ENCODE measurements at regions not wholly inside any gene's neighbourhood (a gene's known extent, or its start where the extent isn't known, plus 50 kb on each side); places are given as distances from the start of the nearest gene placed in this dataset.
"Not testable (repeated sequence)": the region's sequence is repeated elsewhere in the genome, so short reads cannot be mapped to it uniquely, and the experiment has no call there.

- peak; percentile 22 for DNase-seq
Observed at GRCh38 chr20:22691369-22692118, 107.2 kb upstream of the FOXA2 start.

DNA sequence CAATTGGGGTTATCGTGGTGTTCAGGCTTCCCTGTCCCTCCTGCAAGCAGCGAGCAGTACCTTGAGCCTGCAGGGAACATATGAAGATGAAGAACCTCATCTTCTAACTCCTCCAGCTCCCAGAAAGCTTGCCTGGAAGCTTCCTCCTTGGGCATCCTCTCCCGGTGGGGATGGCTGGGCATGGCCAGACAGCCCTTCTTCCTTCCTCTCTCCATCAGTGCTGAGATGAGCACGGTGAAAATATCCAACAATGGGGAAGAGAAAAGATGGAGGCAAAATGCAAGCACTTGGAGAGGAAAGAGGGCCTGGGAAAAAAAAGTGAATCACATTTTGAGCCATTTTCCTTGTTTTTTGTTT is 107.7 kb upstream of the FOXA2 start:
- DNase-seq: no peak

GRCh38 chr20:22692620-22693019 is 108.2 kb upstream of the FOXA2 start:
- not testable (repeated sequence) for DNase-seq

DNA sequence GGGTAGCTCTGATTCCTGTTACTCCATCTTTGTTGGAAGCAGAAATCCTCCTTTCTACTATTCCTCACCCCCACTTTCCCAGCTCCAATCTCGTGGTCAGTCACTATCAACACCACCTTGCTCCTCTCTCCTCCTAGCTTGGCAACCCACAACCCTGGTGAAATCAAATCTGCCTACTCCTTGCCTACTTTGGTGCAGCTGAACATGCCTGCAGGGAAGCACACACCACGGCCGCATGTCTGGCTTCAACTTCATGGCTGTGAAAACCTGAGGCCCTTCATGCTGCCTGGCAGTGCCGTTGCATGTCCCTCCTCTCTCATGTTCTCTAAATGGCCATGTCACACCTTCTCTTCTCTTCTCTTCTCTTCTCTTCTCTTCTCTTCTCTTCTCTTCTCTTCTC is 112.4 kb upstream of the FOXA2 start:
- DNase-seq: no peak

- DNase-seq: no peak
Observed at GRCh38 chr20:22698259-22698842, 114.0 kb upstream of the FOXA2 start.

GRCh38 chr20:22699396-22699795 is 115.0 kb upstream of the FOXA2 start:
- DNase-seq: no peak

- no peak for DNase-seq
Observed at GRCh38 chr20:22700367-22700766, 116.0 kb upstream of the FOXA2 start.

DNA sequence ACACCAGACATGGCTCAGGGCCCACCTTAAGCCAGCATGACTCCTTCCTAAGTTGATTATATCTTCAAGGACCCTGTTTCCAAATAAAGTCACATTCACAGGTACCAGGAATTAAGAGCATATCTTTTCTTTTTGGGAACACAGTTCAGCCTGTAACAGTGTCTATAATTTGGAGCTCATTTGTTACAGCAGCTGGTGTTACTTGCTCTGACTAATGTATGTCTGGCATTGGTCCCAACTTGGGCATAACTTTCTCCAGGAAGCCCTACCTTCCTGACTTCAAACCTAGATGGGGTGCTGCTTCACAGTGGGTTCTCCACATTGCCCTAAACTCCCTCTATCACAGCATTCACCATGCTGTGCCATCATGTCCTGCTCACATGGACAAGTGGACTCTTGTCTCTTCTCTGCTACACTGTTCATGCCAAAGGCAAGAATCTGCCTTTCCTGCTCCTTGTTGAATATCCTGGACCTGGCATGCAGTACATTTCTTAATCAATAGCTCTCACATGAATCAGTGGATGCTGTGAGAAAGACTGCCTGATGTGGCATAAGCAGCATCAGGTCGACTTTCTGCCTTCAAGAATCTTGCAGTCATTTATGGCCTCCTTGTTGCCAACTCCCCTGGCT is 117.4 kb upstream of the FOXA2 start:
- DNase-seq: no peak

DNA sequence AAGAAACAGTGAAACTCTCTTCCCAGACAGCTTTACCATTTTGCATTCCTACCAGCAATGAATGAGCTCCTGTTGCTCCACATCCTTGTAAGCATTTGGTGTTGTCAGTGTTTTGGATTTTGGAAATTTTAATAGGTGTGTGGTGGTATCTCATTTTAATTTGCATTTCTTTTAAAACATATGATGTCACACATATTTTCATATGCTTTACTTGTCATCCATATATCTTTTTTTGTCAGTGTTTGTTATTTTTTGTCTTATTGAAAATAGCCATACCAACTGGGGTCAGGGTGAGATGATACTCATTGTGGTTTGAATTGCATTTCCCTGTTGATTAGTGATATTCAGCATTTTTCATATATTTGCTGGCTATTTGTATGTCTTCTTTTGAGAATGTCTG is 119.5 kb upstream of the FOXA2 start:
- DNase-seq: no peak

DNA sequence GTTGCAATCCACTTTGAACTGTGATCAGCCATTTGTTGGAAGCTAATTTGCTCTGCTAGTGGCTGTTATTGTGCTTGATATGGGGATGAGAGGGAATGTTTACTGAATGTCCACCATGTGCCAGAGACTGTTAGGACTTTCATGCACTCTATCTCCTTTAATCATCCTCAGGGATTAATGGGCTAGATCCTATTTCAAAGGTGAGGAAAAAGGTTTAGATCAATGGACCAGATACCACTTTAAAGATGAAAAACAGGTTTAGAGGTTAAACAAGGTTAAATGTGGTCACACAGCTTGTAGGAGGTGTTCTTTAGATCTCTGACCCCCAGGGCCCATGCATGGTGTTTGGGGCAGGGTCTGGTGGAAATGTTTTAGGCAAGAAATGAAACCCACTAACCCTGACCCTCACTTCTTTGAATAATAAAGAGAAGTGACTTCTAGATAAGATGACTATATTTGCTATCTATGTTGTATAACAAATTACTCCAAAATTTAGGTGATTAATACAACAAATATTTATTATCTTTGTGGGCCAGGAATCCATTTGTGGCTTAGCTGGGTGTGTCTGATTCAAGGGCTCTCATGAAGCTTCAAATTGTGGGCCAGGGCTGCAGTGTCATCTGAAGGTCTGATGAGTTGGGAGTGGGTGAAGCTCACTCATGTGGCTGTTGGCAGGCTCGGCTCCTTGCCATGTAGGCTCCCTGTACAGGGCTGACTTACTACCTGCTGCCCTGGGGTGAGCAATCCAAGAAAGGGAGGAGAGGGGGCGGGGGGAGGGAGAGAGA is 127.8 kb upstream of the FOXA2 start:
- no peak for DNase-seq

GRCh38 chr20:22716821-22717351 is 132.5 kb upstream of the FOXA2 start:
- no peak for DNase-seq

DNA sequence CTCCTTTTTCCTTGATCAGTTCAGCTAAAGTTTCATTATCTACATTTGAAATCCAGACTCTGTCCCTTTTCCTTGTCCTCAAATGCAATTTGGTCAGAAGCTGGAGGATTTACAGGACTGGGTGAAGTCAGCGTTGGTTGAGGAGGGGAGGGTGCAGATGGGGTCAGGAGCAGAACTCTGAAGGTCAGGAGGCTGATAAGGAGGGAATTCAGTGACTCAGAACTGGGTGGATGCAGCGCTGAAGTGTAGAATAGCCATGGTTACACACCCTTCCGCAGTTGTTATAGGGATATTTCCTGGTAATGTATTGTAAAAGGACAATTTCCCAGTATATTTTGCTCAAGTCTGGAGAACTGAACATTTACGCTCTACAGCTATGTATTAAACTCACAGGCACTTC is 133.1 kb upstream of the FOXA2 start:
- no peak for DNase-seq

DNA sequence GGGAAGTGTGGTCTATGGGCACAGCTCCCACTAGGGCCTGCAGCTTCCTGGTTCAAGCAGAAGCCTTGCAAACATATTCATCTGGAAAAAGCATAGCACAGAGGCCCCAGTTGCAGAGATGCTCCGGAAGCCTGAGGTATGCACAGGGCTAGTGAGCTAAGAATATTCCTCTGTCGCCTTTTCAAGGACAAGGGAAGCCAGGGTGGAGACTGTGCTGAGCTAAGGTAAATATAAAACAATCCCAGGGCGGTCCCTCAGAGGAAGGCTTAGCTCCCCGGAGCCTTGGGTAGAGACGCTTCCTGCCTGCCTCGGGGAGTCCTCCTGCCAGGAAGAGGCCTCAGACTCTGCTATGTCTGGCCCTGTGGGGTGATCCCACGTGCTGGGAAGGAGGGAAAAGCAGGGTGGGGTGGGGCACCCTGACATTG is 134.8 kb upstream of the FOXA2 start:
- no peak for DNase-seq

GRCh38 chr20:22720206-22720605 is 135.8 kb upstream of the FOXA2 start:
- DNase-seq: no peak

- DNase-seq: no peak
Observed at GRCh38 chr20:22722811-22723210, 138.4 kb upstream of the FOXA2 start.

GRCh38 chr20:22723659-22724058 is 139.3 kb upstream of the FOXA2 start:
- DNase-seq: no peak

DNA sequence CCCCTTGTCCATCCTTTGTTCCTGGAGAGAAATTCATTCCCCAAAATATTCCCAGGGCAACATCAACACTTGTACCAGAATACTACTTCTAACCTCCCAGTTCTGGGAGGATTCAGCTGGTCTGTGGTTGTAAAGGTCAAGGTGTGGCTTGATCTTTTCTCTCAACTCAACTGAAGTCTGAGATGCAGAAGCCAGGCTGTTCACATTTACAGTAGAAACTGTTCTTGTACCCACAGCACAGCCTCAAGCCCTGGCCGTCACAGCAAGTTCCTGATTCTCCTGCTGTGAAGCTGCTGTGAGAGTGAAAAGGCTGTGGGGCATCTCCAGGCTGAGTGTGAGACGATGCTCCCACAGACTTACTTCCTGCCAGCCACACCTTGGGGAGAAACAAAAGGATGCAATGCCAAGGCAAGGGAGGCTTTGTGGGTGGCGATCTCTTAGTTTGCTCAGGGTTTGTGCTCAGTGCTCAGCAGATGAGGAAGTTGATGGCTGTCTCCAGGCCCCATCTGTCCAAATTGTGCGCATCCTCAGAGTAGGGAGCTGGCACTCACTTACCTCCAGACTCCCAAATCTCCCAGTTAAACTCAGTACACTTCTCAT is 143.9 kb upstream of the FOXA2 start:
- no peak for DNase-seq

GRCh38 chr20:22729180-22729579 is 144.8 kb upstream of the FOXA2 start:
- DNase-seq: no peak

- DNase-seq: no peak
Observed at GRCh38 chr20:22729616-22730236, 145.4 kb upstream of the FOXA2 start.

DNA sequence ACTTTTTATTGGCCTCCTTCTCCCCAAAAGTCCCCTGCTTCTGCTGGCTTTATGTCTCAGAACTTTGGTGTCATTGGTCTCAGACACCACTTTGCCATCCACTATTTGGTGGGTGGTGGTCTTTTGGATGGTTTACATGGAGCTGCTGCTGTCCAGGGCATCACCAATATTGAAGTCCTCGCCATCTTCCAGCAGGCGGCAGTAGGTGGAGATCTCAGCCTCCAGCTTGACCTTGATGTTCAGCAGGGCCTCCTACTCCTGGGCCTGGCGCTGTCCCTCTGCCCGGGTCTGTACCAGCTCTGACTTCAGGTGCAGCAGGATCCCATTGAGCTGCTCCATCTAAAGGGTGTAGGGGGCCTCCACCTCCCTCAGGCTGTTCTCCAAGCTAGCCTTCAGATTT is 148.4 kb upstream of the FOXA2 start:
- no peak for DNase-seq

DNA sequence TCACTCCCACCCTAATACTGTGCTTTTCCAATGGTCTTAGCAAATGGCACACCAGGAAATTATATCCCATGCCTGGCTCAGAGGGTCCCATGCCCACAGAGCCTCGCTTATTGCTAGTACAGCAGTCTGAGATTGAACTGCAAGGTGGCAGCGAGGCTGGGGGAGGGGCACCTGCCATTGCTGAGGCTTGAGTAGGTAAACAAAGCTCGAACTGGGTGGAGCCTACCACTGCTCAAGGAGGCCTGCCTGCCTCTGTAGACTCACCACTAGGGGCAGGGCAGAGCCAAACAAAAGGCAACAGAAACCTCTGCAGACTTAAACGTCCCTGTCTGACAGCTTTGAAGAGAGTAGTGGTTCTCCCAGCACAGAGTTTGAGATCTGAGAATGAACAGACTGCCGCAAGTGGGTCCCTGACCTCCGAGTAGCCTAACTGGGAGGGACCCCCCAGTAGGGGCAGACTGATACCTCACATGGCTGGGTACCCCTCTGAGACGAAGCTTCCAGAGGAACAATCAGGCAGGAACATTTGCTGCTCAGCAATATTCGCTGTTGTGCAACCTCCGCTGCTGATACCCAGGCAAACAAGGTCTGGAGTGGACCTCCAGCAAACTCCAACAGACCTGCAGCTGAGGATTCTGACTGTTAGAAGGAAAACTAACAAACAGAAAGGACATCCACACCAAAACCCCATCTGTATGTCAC is 150.7 kb upstream of the FOXA2 start:
- not testable (repeated sequence) for DNase-seq

- DNase-seq: no peak
Observed at GRCh38 chr20:22740829-22741228, 156.5 kb upstream of the FOXA2 start.

Measured in CD4-positive, alpha-beta T cell treated with Interleukin-17A for 4 hours (primary cell).